Activated T-cell treated with anti-CD3 and anti-CD28 coated beads, Interleukin-2, amount 50 U/mL, for 24 hours (primary cell): ENCODE measurements at regions not wholly inside any gene's neighbourhood (a gene's known extent, or its start where the extent isn't known, plus 50 kb on each side); places are given as distances from the start of the nearest gene placed in this dataset.
"Not testable (repeated sequence)": the region's sequence is repeated elsewhere in the genome, so short reads cannot be mapped to it uniquely, and the experiment has no call there.

Experiments
- DNase-seq: peaks from one replicate; pipeline ENCODE4 v3.0.0-alpha.2; 2020
- H3K27ac Mint-ChIP-seq: 2 replicates; pipeline ENCODE4 v1.8.0; 2020; ENCODE audit warnings: mild to moderate bottlenecking, mixed read lengths
- H3K27me3 Mint-ChIP-seq: 2 replicates; pipeline ENCODE4 v1.8.0; 2020; ENCODE audit warnings: mixed read lengths
- H3K36me3 Mint-ChIP-seq: 2 replicates; pipeline ENCODE4 v1.8.0; 2020; ENCODE audit warnings: low read depth, mixed read lengths
- H3K4me1 Mint-ChIP-seq: 2 replicates; pipeline ENCODE4 v1.8.0; 2020; ENCODE audit warnings: low read depth, mixed read lengths
- H3K4me3 Mint-ChIP-seq: 2 replicates; pipeline ENCODE4 v1.8.0; 2020; ENCODE audit warnings: mild to moderate bottlenecking, moderate library complexity, mixed read lengths
- H3K9me3 Mint-ChIP-seq: 2 replicates; pipeline ENCODE4 v1.8.0; 2020; ENCODE audit warnings: mixed read lengths

- H3K36me3 Mint-ChIP-seq = no peaks in the 10 kb centered on the region
- H3K27ac Mint-ChIP-seq = no peak overlapping the region
- H3K4me3 Mint-ChIP-seq = no peak overlapping the region
- H3K27me3 Mint-ChIP-seq = peaks cover 21% of the 10 kb centered on the region
- DNase-seq = no peak
- peaks cover 4% of the 10 kb centered on the region for H3K4me1 Mint-ChIP-seq
- no peaks in the 10 kb centered on the region for H3K9me3 Mint-ChIP-seq
Measured at GRCh38 chr13:30837227-30838159, 68.6 kb upstream of the MEDAG start.

- not testable (repeated sequence) for H3K9me3 Mint-ChIP-seq, H3K36me3 Mint-ChIP-seq, H3K4me1 Mint-ChIP-seq, DNase-seq, H3K27ac Mint-ChIP-seq, H3K4me3 Mint-ChIP-seq
- peaks cover 14% of the 10 kb centered on the region for H3K27me3 Mint-ChIP-seq
Measured at GRCh38 chr13:30839636-30840035, 66.4 kb upstream of the MEDAG start.

GRCh38 chr13:30840515-30840914 is 65.6 kb upstream of the MEDAG start:
- peaks cover 2% of the 10 kb centered on the region for H3K4me1 Mint-ChIP-seq
- no peak overlapping the region for H3K4me3 Mint-ChIP-seq
- DNase-seq = no peak
- no peaks in the 10 kb centered on the region for H3K9me3 Mint-ChIP-seq
- H3K27me3 Mint-ChIP-seq = peaks cover 8% of the 10 kb centered on the region
- H3K36me3 Mint-ChIP-seq = no peaks in the 10 kb centered on the region
- H3K27ac Mint-ChIP-seq = no peak overlapping the region

- Mint-ChIP-seq H3K9me3 (no peaks in the 10 kb centered on the region), H3K27ac (no peak overlapping the region), H3K4me1 (peaks cover 4% of the 10 kb centered on the region), H3K4me3 (no peak overlapping the region), H3K36me3 (no peaks in the 10 kb centered on the region), H3K27me3 (peaks cover 1% of the 10 kb centered on the region)
- no peak for DNase-seq
Measured at GRCh38 chr13:30841154-30841553, 64.9 kb upstream of the MEDAG start.

GRCh38 chr13:30843548-30843947 is 62.5 kb upstream of the MEDAG start:
- H3K36me3 Mint-ChIP-seq = no peaks in the 10 kb centered on the region
- H3K9me3 Mint-ChIP-seq = no peaks in the 10 kb centered on the region
- no peak for DNase-seq
- no peak overlapping the region for H3K4me3 Mint-ChIP-seq
- H3K27ac Mint-ChIP-seq = no peak overlapping the region
- H3K27me3 Mint-ChIP-seq = no peaks in the 10 kb centered on the region
- peaks cover 20% of the 10 kb centered on the region for H3K4me1 Mint-ChIP-seq

- no peak for DNase-seq
- H3K4me3 Mint-ChIP-seq = no peak overlapping the region
- no peaks in the 10 kb centered on the region for H3K9me3 Mint-ChIP-seq
- H3K27me3 Mint-ChIP-seq = no peaks in the 10 kb centered on the region
- no peak overlapping the region for H3K27ac Mint-ChIP-seq
- H3K4me1 Mint-ChIP-seq = peaks cover 26% of the 10 kb centered on the region
- no peaks in the 10 kb centered on the region for H3K36me3 Mint-ChIP-seq
Measured at GRCh38 chr13:30844548-30845296, 61.3 kb upstream of the MEDAG start.

- Mint-ChIP-seq H3K9me3 (peaks cover 3% of the 10 kb centered on the region), H3K27me3 (peaks cover 4% of the 10 kb centered on the region), H3K27ac (no peak overlapping the region), H3K4me3 (no peak overlapping the region), H3K4me1 (peaks cover 26% of the 10 kb centered on the region), H3K36me3 (no peaks in the 10 kb centered on the region)
- DNase-seq = no peak
Measured at GRCh38 chr13:30845297-30846214, 60.5 kb upstream of the MEDAG start.

GRCh38 chr13:30846311-30846710 is 59.8 kb upstream of the MEDAG start:
- no peak overlapping the region for H3K4me3 Mint-ChIP-seq

GRCh38 chr13:30846866-30847265 is 59.2 kb upstream of the MEDAG start:
- H3K27ac Mint-ChIP-seq = no peak overlapping the region
- peaks cover 3% of the 10 kb centered on the region for H3K9me3 Mint-ChIP-seq

More at GRCh38 chr13:30846311-30846710, 59.8 kb upstream of the MEDAG start:
- Mint-ChIP-seq H3K9me3 (peaks cover 3% of the 10 kb centered on the region), H3K4me1 (peaks cover 26% of the 10 kb centered on the region), H3K27ac (no peak overlapping the region), H3K36me3 (no peaks in the 10 kb centered on the region), H3K27me3 (peaks cover 6% of the 10 kb centered on the region)
- DNase-seq = no peak

GRCh38 chr13:30847650-30848307 is 58.3 kb upstream of the MEDAG start:
- peaks cover 26% of the 10 kb centered on the region for H3K4me1 Mint-ChIP-seq

More at GRCh38 chr13:30846866-30847265, 59.2 kb upstream of the MEDAG start:
- no peaks in the 10 kb centered on the region for H3K36me3 Mint-ChIP-seq
- peaks cover 9% of the 10 kb centered on the region for H3K27me3 Mint-ChIP-seq
- no peak for DNase-seq
- H3K4me1 Mint-ChIP-seq = peaks cover 26% of the 10 kb centered on the region
- no peak overlapping the region for H3K4me3 Mint-ChIP-seq

GRCh38 chr13:30848332-30849027 is 57.6 kb upstream of the MEDAG start:
- Mint-ChIP-seq H3K4me3 (peak overlapping the region; percentile 2), H3K27ac (peak overlapping the region; percentile 79), H3K27me3 (peaks cover 9% of the 10 kb centered on the region), H3K36me3 (no peaks in the 10 kb centered on the region), H3K4me1 (peaks cover 26% of the 10 kb centered on the region), H3K9me3 (peaks cover 3% of the 10 kb centered on the region)
- no peak for DNase-seq

More at GRCh38 chr13:30847650-30848307, 58.3 kb upstream of the MEDAG start:
- Mint-ChIP-seq H3K27me3 (peaks cover 9% of the 10 kb centered on the region), H3K4me3 (peak overlapping the region; percentile 2), H3K9me3 (peaks cover 3% of the 10 kb centered on the region), H3K27ac (peak overlapping the region; percentile 79), H3K36me3 (no peaks in the 10 kb centered on the region)
- DNase-seq = no peak

- Mint-ChIP-seq H3K9me3 (peaks cover 3% of the 10 kb centered on the region), H3K27me3 (peaks cover 9% of the 10 kb centered on the region), H3K4me1 (peaks cover 26% of the 10 kb centered on the region), H3K4me3 (no peak overlapping the region), H3K36me3 (no peaks in the 10 kb centered on the region), H3K27ac (no peak overlapping the region)
- DNase-seq = no peak
Measured at GRCh38 chr13:30849611-30850010, 56.5 kb upstream of the MEDAG start.

GRCh38 chr13:30850204-30850866 is 55.7 kb upstream of the MEDAG start:
- DNase-seq = no peak
- H3K27me3 Mint-ChIP-seq = peaks cover 9% of the 10 kb centered on the region

More at GRCh38 chr13:30850204-30850866, 55.7 kb upstream of the MEDAG start:
- H3K27ac Mint-ChIP-seq = no peak overlapping the region
- H3K9me3 Mint-ChIP-seq = peaks cover 3% of the 10 kb centered on the region
- no peak overlapping the region for H3K4me3 Mint-ChIP-seq
- H3K36me3 Mint-ChIP-seq = no peaks in the 10 kb centered on the region
- peaks cover 26% of the 10 kb centered on the region for H3K4me1 Mint-ChIP-seq
